Glutamatergic neuron (in vitro differentiated cells): ENCODE measurements at regions not wholly inside any gene's neighbourhood (a gene's known extent, or its start where the extent isn't known, plus 50 kb on each side); places are given as distances from the start of the nearest gene placed in this dataset.

ENCODE experiments used
- DNase-seq: peaks from one replicate; pipeline ENCODE4 v3.0.0; 2022
- H3K27ac Mint-ChIP-seq: one replicate; pipeline ENCODE4 v1.8.0; 2020; ENCODE audit warnings: mild to moderate bottlenecking, mixed read lengths, inconsistent platforms; ENCODE audit not compliant: unreplicated experiment
- H3K27me3 Mint-ChIP-seq: one replicate; pipeline ENCODE4 v1.8.0; 2020; ENCODE audit warnings: mild to moderate bottlenecking, moderate library complexity, mixed read lengths, inconsistent platforms; ENCODE audit not compliant: unreplicated experiment
- H3K36me3 Mint-ChIP-seq: one replicate; pipeline ENCODE4 v1.8.0; 2020; ENCODE audit warnings: mild to moderate bottlenecking, mixed read lengths, inconsistent platforms; ENCODE audit not compliant: unreplicated experiment
- H3K4me1 Mint-ChIP-seq: one replicate; pipeline ENCODE4 v1.8.0; 2020; ENCODE audit warnings: mild to moderate bottlenecking, low read depth, mixed read lengths, inconsistent platforms; ENCODE audit not compliant: unreplicated experiment
- H3K4me3 Mint-ChIP-seq: one replicate; pipeline ENCODE4 v1.8.0; 2020; ENCODE audit warnings: mild to moderate bottlenecking, mixed read lengths, inconsistent platforms; ENCODE audit not compliant: unreplicated experiment
- H3K9me3 Mint-ChIP-seq: one replicate; pipeline ENCODE4 v1.8.0; 2020; ENCODE audit warnings: mild to moderate bottlenecking, moderate library complexity, mixed read lengths, inconsistent platforms; ENCODE audit not compliant: unreplicated experiment
- TF ChIP-seq, protein P1 (sequence below): fragments of 200-600 bp; sonication (generic); IDR thresholded peaks from one replicate; pipeline ENCODE4 v1.5.0; 2021; ENCODE audit not compliant: partially characterized antibody, unreplicated experiment

DNA sequence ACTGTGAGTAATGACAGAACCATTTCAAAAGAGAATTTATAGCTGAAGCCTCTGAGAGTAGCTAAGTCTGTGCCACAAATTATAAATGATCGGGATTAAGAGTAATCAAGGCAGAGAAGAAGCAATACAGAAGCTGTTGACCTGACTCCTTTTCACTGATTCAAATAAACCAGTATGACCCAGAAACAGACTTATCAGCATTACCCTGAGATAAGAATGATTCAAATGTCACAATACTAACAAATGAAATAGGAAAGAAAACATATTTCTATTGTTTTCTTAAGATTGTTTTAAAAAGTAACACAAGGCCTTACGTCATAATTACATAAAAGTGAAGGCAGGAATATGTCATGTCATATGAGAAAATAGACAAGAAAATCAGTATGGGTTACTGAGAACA is 1534.6 kb downstream of the SI start:
- no peak for DNase-seq
- Mint-ChIP-seq H3K4me1 (peaks cover 11% of the 10 kb centered on the region), H3K27ac (no peak overlapping the region), H3K36me3 (no peaks in the 10 kb centered on the region), H3K27me3 (no peaks in the 10 kb centered on the region), H3K9me3 (no peaks in the 10 kb centered on the region), H3K4me3 (no peak overlapping the region)
- TF ChIP-seq, protein P1, sequence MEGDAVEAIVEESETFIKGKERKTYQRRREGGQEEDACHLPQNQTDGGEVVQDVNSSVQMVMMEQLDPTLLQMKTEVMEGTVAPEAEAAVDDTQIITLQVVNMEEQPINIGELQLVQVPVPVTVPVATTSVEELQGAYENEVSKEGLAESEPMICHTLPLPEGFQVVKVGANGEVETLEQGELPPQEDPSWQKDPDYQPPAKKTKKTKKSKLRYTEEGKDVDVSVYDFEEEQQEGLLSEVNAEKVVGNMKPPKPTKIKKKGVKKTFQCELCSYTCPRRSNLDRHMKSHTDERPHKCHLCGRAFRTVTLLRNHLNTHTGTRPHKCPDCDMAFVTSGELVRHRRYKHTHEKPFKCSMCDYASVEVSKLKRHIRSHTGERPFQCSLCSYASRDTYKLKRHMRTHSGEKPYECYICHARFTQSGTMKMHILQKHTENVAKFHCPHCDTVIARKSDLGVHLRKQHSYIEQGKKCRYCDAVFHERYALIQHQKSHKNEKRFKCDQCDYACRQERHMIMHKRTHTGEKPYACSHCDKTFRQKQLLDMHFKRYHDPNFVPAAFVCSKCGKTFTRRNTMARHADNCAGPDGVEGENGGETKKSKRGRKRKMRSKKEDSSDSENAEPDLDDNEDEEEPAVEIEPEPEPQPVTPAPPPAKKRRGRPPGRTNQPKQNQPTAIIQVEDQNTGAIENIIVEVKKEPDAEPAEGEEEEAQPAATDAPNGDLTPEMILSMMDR, result no peak

- H3K4me3 Mint-ChIP-seq, result no peak overlapping the region
- no peaks in the 10 kb centered on the region for H3K9me3 Mint-ChIP-seq
- H3K27me3 Mint-ChIP-seq, result no peaks in the 10 kb centered on the region
- H3K27ac Mint-ChIP-seq, result no peak overlapping the region
- TF ChIP-seq, protein P1, result no peak
- H3K36me3 Mint-ChIP-seq, result no peaks in the 10 kb centered on the region
- no peak for DNase-seq
- no peaks in the 10 kb centered on the region for H3K4me1 Mint-ChIP-seq
Measured at GRCh38 chr3:163541629-163542028, 1536.7 kb downstream of the SI start.

- TF ChIP-seq, protein P1, result no peak
- Mint-ChIP-seq H3K4me1 (no peaks in the 10 kb centered on the region), H3K36me3 (no peaks in the 10 kb centered on the region), H3K4me3 (no peak overlapping the region), H3K27ac (no peak overlapping the region), H3K27me3 (no peaks in the 10 kb centered on the region), H3K9me3 (no peaks in the 10 kb centered on the region)
- DNase-seq, result no peak
Measured at GRCh38 chr3:163538387-163538786, 1539.9 kb downstream of the SI start.

- no peak for DNase-seq
- Mint-ChIP-seq H3K27ac (no peak overlapping the region), H3K4me3 (no peak overlapping the region), H3K4me1 (no peaks in the 10 kb centered on the region), H3K9me3 (no peaks in the 10 kb centered on the region), H3K36me3 (no peaks in the 10 kb centered on the region), H3K27me3 (no peaks in the 10 kb centered on the region)
- TF ChIP-seq, protein P1, result no peak
Measured at GRCh38 chr3:163533381-163533780, 1544.9 kb downstream of the SI start.

GRCh38 chr3:163523375-163523774 is 1554.9 kb downstream of the SI start:
- no peak for DNase-seq
- H3K27me3 Mint-ChIP-seq, result peaks cover 2% of the 10 kb centered on the region
- no peaks in the 10 kb centered on the region for H3K9me3 Mint-ChIP-seq
- TF ChIP-seq, protein P1, result no peak
- H3K36me3 Mint-ChIP-seq, result no peaks in the 10 kb centered on the region
- H3K4me1 Mint-ChIP-seq, result no peaks in the 10 kb centered on the region
- no peak overlapping the region for H3K27ac Mint-ChIP-seq
- H3K4me3 Mint-ChIP-seq, result no peak overlapping the region
